Prostate gland (tissue), 2 donors: ENCODE measurements at regions not wholly inside any gene's neighbourhood (a gene's known extent, or its start where the extent isn't known, plus 50 kb on each side); places are given as distances from the start of the nearest gene placed in this dataset.

ENCODE experiments used
- POLR2A ChIP-seq: fragments of 450-650 bp; IDR thresholded peaks from one replicate; pipeline ENCODE4 v1.6.1; 2016; ENCODE audit warnings: antibody characterized with exemption, mild to moderate bottlenecking
- POLR2AphosphoS5 ChIP-seq: sonication (generic); formaldehyde crosslinking; IDR thresholded peaks from one replicate; pipeline ENCODE4 v1.6.1; 2017; ENCODE audit warnings: antibody characterized with exemption
- TF ChIP-seq, protein P1 (sequence below), 4 experiments: fragments of 200-600 bp in 2 of 4; fragments of 450-650 bp in 2 of 4; sonication (generic) in 2 of 4; IDR thresholded peaks; 1 replicate in 3 of 4; 2 replicates in 1 of 4; pipeline ENCODE4 v1.5.1; 2016 to 2019; ENCODE audit warnings: antibody characterized with exemption in 4 of 4, mild to moderate bottlenecking in 2 of 4, moderate library complexity in 2 of 4

DNA sequence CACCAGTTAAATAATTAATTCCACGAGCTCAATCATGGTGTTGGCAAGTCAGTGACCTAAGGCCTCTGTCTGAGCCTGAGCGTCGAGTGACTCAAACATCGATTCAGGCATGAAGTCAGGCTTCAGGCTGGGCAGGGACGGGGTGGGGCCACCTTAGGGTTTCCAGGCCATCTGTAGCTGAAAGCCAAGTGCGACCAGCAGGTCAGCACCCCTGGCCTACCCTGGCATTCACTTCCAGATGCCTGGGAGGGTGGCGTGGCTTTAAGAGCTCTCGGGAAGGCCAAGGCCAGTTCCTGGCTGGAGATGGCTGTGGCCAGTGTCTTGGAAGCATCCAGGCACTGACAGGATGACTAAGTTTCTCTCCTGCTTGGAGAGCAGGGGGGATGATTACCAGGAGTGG is 113.4 kb downstream of the DACT2 start:
- TF ChIP-seq, protein P1, sequence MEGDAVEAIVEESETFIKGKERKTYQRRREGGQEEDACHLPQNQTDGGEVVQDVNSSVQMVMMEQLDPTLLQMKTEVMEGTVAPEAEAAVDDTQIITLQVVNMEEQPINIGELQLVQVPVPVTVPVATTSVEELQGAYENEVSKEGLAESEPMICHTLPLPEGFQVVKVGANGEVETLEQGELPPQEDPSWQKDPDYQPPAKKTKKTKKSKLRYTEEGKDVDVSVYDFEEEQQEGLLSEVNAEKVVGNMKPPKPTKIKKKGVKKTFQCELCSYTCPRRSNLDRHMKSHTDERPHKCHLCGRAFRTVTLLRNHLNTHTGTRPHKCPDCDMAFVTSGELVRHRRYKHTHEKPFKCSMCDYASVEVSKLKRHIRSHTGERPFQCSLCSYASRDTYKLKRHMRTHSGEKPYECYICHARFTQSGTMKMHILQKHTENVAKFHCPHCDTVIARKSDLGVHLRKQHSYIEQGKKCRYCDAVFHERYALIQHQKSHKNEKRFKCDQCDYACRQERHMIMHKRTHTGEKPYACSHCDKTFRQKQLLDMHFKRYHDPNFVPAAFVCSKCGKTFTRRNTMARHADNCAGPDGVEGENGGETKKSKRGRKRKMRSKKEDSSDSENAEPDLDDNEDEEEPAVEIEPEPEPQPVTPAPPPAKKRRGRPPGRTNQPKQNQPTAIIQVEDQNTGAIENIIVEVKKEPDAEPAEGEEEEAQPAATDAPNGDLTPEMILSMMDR (IDR thresholded peaks at IDR 0.05), result no peak
- no peak for TF ChIP-seq POLR2A
- TF ChIP-seq POLR2AphosphoS5, result no peak
